ENCODE measurements at regions not wholly inside any gene's neighbourhood (a gene's known extent, or its start where the extent isn't known, plus 50 kb on each side); places are given as distances from the start of the nearest gene placed in this dataset.

DNA sequence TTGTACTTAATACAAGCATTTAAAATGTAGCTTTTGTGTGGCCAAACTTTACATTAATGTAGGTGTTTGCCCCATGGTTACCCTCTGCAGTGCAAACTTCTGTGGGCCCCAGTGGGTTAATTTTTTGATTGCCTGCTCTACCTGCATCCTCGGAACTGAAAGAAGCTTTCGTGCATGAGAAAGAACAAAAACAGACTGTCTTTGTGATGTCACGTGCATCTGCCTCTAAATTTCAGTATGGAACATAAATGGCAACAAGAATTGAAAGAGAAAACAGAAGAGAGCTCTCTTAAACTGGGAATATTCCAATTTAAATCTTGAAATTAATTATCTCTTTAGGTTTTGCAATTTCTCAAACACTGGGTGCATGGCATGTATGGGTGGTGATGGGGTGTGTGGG, 182.4 kb upstream of the LCORL start:
- DNase-seq (ENCODE audit: low spot score in 2 of 2): no peak
- Histone ChIP-seq H3K27me3 (no peaks in the 10 kb centered on the region), H3K36me3 (no peaks in the 10 kb centered on the region), H3K4me3 (no peak overlapping the region), H3K4me1 (no peaks in the 10 kb centered on the region), H3K9me3 (no peaks in the 10 kb centered on the region), H3K27ac (no peak overlapping the region)
- intact Hi-C loops (cut with DNase I): no loop called here
- no peak for TF ChIP-seq CTCF (IDR thresholded peaks at IDR 0.05)

DNA sequence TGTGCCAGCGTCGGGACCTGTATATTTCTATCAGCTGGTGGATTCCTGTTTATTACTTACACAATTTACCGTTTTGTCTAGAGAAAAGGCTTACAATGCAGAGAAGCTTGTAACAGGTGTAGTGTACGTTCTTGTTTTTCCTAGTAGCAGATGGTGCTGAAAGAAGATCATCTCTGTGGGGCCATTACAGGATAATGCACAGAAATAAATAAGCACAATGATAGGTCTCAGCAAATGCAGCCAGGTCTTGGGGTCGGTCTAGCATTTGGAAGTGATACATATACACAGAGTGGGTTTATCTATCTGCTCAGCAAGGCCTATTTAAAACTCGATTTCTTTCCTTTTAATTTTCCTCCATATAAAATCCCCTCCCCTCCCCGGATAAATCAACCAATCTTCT, 180.9 kb upstream of the LCORL start:
- no peak for TF ChIP-seq CTCF (IDR thresholded peaks at IDR 0.05)
- no peak overlapping the region for H3K4me3 ChIP-seq
- H3K4me1 ChIP-seq: no peaks in the 10 kb centered on the region
- no peaks in the 10 kb centered on the region for H3K36me3 ChIP-seq
- no peaks in the 10 kb centered on the region for H3K27me3 ChIP-seq
- DNase-seq (ENCODE audit: low spot score in 2 of 2): no peak
- no peak overlapping the region for H3K27ac ChIP-seq
- intact Hi-C loops (cut with DNase I): no loop called here
- no peaks in the 10 kb centered on the region for H3K9me3 ChIP-seq

- TF ChIP-seq CTCF (IDR thresholded peaks at IDR 0.05): no peak
- no peak overlapping the region for H3K4me3 ChIP-seq
- no peaks in the 10 kb centered on the region for H3K4me1 ChIP-seq
- no peaks in the 10 kb centered on the region for H3K36me3 ChIP-seq
- intact Hi-C loops (cut with DNase I): no loop called here
- H3K27me3 ChIP-seq: no peaks in the 10 kb centered on the region
- no peaks in the 10 kb centered on the region for H3K9me3 ChIP-seq
- H3K27ac ChIP-seq: no peak overlapping the region
- DNase-seq (ENCODE audit: low spot score in 2 of 2): no peak
These were observed 180.3 kb upstream of the LCORL start for GRCh38 chr4:18201885-18202284.

GRCh38 chr4:18198653-18199052, 177.1 kb upstream of the LCORL start:
- Histone ChIP-seq H3K36me3 (no peaks in the 10 kb centered on the region), H3K27ac (no peak overlapping the region), H3K27me3 (no peaks in the 10 kb centered on the region), H3K4me1 (no peaks in the 10 kb centered on the region), H3K4me3 (no peak overlapping the region), H3K9me3 (no peaks in the 10 kb centered on the region)
- DNase-seq (ENCODE audit: low spot score in 2 of 2): no peak
- intact Hi-C loops (cut with DNase I): no loop called here
- TF ChIP-seq CTCF (IDR thresholded peaks at IDR 0.05): no peak

DNA sequence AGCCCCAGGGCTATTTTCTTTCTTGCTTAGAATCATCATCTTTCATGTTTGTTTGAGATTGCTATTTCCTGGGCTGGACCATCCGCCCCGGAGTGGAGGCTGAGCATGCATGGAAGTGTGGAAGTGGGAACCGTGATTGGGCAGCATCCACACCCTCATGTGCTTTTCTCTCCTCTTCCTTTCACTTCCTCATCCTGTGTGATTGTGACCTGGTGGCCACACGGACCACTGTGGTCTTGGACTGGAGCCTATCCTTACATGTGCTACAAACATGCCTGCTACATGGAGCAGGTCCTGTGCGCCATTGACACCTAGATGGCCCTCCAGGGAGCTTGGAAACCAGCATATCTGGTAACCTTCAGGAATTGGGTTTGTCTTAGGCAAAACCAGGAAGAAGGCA, 175.9 kb upstream of the LCORL start:
- Histone ChIP-seq H3K36me3 (no peaks in the 10 kb centered on the region), H3K27ac (no peak overlapping the region), H3K4me3 (no peak overlapping the region), H3K27me3 (no peaks in the 10 kb centered on the region), H3K4me1 (no peaks in the 10 kb centered on the region), H3K9me3 (no peaks in the 10 kb centered on the region)
- intact Hi-C loops (cut with DNase I): no loop called here
- TF ChIP-seq CTCF (IDR thresholded peaks at IDR 0.05): no peak
- DNase-seq (ENCODE audit: low spot score in 2 of 2): no peak

GRCh38 chr4:18194278-18194677, 172.7 kb upstream of the LCORL start:
- Histone ChIP-seq H3K4me1 (no peaks in the 10 kb centered on the region), H3K4me3 (no peak overlapping the region), H3K9me3 (no peaks in the 10 kb centered on the region), H3K36me3 (no peaks in the 10 kb centered on the region), H3K27me3 (no peaks in the 10 kb centered on the region), H3K27ac (no peak overlapping the region)
- intact Hi-C loops (cut with DNase I): no loop called here
- no peak for TF ChIP-seq CTCF (IDR thresholded peaks at IDR 0.05)
- no peak for DNase-seq (ENCODE audit: low spot score in 2 of 2)

All from ascending aorta (tissue), 2 donors.